ENCODE measurements at regions not wholly inside any gene's neighbourhood (a gene's known extent, or its start where the extent isn't known, plus 50 kb on each side); places are given as distances from the start of the nearest gene placed in this dataset.

- TF ChIP-seq CTCF (IDR thresholded peaks at IDR 0.05) (no peak), POLR2A (IDR thresholded peaks at IDR 0.05) (no peak)
These were observed 223.1 kb downstream of the RPLP1 start for GRCh38 chr15:69675731-69676130.
